GM21528 (cell line): ENCODE measurements at regions not wholly inside any gene's neighbourhood (a gene's known extent, or its start where the extent isn't known, plus 50 kb on each side); places are given as distances from the start of the nearest gene placed in this dataset.
"Not testable (repeated sequence)": the region's sequence is repeated elsewhere in the genome, so short reads cannot be mapped to it uniquely, and the experiment has no call there.

Experiments
- ATAC-seq: cut with Tn5 transposase; IDR thresholded peaks from one replicate; pipeline ENCODE4 v1.9.1; 2021; ENCODE audit warnings: mild to moderate bottlenecking, moderate library complexity; ENCODE audit not compliant: unreplicated experiment, low FRiP score

DNA sequence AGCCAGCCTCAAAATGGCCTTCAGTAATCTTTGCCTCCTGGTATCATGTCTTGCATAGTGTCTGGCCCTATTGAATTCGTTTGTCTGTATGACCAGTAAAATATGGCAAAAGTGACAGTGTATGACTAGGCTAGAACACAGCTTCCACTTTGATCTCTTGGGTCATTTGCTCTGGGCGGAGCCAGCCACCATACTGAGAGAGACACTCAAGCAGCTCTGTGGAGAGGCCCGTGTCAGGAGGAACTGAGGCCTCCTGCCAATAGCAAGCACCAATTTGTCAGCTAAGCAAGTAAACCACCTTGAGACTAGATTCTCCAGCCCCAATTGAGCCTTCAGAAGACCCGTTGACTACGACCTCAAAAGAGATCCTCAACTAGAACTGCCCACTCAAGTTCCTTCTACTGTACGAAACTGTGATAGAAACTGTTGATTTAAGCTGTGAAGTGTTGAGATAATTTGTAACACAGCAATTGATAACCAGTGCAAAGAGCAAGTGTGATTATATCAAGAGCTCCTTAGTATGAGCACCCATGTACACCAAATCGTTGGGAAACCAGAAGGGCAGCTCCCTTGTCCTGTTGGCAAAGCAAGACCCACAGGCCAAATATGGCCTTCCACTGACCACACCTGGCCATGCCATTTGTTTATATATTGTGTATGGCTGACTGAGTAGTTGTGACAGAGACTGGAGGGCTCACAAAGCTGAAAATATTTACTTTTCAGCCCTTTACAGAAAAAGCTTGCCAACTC lies 52.7 kb upstream of the SERBP1 start:
- no peak for ATAC-seq

DNA sequence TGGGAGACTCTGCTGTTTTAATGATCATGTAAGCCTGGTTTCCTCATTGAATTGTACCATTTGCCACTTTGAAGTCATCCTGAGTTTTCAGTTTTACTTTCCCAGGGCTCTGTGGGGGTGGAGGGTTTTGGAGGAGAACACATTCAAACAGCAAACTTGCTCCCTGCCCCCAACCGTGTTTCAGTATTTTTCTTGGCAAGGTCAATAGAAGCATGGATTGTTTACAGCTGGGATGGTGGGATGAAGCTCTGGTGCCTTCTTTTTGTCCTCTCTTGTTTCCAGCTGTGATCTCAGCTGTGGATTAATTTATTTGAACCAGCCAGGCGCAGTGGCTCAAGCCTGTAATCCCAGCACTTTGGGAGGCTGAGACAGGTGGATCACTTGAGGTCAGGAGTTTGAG lies 54.3 kb upstream of the SERBP1 start:
- no peak for ATAC-seq

DNA sequence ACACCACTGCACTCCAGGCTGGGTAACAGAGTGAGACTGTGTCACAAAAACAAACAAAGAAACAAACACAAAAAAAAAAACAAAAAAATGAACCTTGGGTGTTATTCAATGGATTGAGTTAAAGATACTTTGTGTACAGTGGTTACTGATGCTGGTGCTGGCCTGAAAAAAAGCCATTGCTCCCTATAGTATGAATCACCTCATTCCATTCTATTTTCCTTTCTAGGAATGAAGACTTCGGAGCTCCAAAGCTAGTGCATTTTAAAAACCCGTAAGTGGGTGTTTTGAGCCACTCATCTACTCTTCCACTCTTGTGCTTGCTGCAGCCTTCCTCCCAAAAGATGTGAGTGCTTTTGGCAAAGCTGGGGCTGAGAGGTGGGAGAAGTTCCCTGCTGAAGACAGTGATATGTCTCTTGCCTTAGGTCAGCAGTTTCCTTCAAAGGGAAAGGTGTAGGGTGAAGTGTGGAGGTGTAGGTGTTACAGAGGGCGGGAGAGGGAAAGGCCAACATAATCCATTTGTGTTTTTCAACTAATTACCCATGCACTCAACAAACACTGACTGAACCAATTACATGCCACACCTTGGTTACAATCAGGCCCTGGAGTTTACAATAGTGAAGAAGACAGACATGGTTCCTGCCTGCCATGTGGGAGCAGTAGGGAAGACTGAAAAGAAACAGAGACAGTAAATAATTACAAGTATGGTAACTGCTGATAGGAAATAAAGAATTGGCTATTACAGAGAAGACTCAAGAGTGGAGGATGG lies 55.0 kb upstream of the SERBP1 start:
- no peak for ATAC-seq

DNA sequence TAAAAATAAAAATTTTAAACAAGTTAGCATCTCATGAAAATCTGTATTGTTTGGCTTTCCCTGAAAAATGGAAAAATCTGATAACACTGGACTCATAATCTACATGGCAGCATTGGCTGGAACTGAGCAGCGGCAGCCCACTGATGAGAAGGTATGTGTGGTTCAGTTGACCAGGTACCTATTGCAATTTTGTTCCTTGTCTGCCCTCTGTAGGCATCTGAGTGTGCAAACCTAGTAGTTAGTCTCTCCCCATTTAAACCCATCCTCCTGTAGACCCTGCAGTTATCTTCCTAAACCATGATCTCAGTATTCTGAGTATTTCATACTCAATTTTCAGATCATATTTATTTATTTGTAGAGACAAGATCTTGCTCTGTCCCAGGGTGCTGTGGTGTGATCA lies 59.4 kb upstream of the SERBP1 start:
- ATAC-seq = no peak

DNA sequence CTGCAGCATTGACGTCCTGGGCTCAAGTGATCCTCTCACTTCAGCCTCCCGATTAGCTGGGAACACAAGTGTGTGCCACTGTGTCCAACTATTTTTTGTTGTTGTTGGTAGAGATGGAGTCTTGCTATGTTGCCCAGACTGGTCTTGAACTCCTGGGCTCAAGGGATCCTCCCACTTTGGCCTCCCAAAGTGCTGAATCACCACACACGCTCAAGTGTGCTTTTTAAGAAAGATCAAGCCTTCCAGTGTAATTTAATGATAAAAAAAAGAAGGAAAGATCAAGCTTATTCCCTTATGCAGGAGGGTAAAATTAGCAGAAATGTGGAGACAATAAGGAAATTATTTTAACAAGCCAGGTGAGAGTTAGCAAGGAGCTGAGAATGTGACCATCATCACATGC lies 61.1 kb upstream of the SERBP1 start:
- no peak for ATAC-seq

DNA sequence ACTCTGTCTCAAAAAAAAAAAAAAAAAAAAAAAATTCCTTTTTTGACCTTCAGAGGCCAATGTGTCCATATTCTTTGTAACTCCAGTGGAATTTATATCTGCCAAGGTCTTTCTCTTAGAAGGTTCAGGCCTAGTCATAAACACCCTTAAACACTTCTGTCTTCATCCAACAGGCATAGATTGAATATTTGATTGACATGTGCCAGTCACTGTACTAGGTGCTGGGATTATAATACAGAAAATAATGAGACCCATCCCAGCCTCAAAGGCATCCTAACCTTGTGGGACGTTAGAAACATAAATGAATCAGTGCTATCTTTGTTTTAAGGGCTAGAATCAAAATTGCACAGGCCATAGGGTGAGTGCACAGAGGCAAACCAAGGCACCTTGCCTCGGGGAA lies 62.9 kb upstream of the SERBP1 start:
- no peak for ATAC-seq

DNA sequence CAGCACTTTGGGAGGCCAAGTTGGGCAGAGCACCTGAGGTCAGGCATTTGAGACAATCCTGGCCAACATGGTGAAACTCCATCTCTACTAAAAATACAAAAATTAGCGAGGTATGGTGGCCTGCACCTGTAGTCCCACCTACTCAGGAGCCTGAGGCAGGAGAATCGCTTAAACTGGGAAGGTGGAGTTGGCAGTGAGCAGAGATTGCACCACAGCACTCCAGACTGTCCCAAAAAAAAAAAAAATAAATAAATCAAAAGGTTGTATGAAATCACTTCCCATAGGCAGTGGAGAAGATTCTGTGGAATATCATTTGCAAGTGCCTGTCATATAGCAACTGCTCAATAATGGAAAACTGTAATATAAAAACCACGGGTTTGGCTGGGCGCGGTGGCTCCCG lies 65.1 kb upstream of the SERBP1 start:
- ATAC-seq = no peak

DNA sequence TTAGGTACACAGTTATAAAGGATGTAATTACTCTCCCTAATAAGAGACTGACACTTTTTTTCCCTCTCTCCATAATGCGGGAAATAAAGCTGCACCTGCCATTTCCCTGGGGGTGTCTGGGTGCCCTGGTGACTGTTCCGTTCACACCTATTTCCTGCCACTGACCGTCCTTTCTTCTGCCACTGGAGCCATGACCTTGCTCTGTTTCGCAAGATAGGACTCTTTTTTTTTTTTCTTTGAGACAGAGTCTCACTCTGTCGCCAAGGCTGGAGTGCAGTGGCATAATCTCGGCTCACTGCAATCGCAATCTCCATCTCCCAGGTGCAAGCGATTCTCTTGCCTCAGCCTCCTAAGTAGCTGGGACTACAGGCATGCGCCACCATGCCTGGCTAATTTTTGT lies 66.1 kb upstream of the SERBP1 start:
- no peak for ATAC-seq

DNA sequence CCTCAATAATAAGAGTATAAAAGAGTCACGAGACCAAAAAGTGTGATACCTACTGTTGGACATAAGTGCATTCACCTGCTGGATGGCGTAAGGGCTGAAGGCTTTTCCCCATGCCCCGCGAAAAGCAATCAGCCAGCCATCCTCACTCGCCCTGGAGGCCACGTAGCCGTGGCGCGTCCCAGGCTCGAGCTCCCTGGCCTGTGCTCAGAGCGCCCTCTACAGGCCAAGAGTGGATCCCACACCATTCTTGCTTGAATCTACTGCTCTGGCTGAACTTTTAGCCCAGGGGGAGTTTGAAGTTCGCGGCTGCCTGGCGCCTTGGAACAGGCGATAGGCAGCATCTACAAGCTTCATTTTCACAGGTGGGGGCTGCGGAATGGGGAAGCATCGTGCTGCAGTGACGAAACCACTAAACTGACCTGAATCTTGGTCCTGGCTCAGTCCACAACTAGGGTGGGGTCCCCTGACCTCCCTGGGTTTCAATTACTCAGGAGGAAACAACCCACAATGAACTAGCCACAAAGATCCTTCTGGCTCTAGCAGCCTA lies 70.3 kb upstream of the SERBP1 start:
- peak; percentile 97 for ATAC-seq

DNA sequence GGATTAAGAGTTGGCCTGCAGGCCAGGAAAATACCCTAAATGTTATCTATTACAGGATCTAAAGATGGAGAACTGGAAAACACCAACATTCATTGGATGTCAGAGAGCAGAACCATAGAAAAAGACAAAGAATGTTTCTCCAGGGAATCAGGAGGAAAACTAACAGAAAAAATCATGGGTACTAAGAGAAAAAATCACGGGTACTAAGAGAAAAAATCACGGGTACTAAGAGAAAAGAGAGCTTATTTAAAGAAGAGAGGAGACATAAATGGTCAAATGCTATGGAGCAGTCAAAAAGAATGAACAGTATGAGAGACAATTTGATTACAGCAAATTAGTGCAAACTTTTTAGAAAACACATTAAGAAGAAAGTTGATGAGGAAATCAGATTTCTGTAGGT lies 73.8 kb upstream of the SERBP1 start:
- no peak for ATAC-seq

DNA sequence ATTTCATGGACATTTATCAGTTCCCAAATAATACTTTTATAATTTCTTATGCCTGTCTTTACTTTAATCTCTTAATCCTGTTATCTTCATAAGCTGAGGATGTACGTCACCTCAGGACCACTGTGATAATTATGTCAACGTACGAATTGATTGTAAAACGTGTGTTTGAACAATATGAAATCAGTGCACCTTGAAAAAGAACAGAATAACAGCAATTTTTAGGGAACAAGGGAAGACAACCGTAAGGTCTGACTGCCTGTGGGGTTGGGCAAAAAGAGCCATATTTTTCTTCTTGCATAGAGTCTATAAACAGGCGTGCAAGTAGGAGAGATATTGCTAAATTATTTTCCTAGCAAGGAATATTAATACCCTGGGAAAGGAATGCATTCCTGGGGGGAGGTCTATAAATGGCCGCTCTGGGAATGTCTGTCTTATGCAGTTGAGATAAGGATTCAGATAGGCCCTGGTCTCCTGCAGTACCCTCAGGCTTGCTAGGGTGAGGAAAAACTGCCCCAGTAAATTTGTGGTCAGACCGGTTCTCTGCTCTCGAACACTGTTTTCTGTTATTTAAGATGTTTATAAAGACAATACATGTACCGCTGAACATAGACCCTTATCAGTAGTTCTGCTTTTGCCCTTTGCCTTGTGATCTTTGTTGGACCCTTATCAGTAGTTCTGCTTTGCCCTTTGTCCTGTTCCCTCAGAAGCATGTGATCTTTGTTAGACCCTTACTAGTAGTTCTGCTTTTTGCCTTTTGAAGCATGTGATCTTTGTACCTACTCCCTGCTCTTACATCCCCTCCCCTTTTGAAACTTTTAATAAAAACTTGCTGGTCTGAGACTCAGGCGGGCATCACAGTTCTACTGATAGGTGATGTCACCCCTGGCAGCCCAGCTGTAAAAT lies 83.4 kb upstream of the SERBP1 start:
- ATAC-seq = not testable (repeated sequence)

DNA sequence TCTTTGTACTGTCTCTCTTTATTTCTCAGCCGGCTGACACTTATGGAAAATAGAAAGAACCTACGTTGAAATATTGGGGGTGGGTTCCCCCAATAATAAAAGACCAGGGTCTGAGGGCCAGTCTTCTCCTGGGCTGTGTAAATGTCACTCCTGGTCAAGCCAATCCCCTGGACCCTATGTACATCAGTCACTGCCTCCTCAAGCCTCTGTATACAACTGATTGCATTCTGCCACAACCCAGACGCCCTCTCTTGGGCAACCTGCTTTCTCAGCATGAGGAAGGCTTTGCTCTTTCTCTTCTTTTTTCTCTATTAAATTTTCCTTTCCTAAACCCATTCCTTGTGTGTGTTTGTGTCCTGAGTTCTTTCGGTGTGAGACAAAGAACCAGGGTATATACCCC lies 84.1 kb upstream of the SERBP1 start:
- ATAC-seq = no peak

DNA sequence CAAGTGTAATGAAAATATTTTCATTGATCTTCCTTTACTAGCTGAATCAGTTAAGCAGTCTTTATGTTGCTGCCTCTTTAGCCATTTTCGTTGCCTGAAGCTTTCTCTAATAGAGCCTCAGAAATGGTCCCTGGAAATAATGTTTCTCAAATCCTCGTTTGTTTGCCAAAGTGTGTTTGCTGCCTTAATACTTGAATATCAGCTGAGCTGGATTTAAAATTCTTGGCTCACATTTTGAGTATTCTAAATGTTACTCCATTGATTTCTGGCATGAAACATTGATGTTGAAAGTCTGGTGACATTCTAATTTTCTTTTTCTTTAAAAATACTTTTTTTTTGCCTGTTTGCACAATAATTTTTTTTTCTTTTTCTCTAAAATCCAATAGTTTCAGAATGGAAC lies 84.6 kb upstream of the SERBP1 start:
- ATAC-seq = no peak

DNA sequence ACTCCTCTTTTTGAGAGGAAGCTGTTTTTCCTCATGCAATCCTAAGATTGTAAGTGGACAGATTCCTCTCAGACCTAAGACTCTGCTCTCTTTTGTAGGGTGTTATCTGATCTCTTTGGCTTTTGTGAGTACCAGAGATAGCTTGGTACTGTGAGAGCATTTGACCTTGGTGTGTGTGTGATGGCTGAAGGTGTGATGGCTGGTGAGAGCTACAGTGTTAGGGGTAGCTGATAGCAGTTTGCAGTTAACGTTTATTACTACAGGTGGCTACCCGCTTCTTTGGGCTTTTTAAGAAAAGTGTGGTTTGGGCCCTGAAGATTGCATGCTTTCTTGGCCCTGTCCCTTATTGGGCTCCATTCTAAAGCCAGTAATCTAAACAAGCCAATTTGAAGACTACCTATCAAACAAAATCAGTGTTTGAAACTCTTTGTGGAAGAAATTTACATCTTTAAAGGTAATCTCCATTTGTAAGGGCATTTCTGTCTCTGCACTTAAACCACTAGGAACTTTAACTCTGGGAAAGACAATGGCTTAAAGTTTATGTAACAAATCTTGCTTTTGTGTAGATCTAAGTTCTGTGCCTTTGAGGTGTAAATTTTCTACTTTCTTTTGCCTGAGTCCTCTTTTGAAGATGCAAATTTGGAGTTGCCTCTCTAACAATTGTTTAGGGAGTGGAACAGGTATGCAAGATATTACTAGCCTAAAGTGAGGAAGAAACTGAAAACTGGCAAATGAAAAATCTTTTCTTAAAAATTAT lies 85.3 kb upstream of the SERBP1 start:
- no peak for ATAC-seq

DNA sequence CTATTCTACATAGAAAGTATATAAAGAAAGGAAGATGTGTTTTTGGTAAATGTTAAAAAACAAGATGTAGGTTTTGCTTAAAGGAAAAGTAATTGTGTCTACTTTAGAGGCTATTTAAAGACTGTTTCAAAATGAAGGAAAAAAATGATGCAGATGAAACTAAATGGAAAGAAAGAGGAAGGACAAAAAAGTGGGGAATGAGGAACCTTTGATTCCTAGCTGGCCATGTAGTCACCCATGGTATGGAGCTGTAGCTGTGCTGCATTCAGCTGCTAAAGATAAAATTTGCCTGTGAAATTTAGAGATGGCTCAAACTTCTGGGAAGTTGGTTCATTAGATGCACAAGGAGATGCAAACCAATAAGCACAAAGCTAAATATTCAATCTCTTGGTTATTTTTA lies 86.8 kb upstream of the SERBP1 start:
- ATAC-seq = no peak

DNA sequence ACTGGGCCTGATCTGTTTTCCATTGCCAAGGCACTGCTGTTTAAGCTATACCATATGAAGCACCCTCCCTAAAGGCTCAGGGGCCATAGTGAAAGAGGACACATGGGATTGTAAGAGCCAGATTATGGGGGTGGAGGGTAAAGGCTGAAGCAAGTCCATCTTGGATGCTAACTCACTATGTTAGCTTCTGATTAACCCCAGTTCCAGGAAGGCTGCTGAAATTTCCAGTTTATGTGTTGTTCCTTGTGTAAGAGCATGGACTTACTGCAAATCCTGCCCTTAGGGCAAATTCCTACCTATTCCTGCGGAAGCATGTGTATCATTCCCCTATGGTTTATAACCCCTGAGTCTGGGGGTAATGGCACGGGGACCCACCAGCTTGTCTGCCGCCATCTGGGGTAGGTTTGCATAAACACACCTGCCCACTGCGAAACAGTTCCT lies 91.8 kb upstream of the SERBP1 start:
- no peak for ATAC-seq

DNA sequence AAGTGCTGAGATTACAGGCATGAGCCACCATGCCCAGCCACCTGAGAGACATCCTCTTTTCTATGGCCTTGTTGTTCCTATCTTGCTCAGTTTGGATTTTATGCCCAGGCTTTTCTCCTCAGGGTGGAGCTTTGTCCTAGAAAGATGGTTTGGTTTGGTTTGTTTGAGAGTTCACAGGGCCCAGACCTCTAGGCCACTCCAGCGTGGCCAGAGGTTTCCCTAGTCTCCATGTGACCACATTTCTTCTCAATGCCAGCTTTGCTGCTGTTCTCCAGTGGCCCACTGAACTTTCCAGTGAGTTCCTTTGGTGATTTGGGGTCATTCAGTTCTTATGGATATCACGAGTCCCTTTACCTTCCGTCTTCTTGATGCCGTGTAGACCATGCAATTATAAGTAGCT lies 92.6 kb upstream of the SERBP1 start:
- no peak for ATAC-seq

DNA sequence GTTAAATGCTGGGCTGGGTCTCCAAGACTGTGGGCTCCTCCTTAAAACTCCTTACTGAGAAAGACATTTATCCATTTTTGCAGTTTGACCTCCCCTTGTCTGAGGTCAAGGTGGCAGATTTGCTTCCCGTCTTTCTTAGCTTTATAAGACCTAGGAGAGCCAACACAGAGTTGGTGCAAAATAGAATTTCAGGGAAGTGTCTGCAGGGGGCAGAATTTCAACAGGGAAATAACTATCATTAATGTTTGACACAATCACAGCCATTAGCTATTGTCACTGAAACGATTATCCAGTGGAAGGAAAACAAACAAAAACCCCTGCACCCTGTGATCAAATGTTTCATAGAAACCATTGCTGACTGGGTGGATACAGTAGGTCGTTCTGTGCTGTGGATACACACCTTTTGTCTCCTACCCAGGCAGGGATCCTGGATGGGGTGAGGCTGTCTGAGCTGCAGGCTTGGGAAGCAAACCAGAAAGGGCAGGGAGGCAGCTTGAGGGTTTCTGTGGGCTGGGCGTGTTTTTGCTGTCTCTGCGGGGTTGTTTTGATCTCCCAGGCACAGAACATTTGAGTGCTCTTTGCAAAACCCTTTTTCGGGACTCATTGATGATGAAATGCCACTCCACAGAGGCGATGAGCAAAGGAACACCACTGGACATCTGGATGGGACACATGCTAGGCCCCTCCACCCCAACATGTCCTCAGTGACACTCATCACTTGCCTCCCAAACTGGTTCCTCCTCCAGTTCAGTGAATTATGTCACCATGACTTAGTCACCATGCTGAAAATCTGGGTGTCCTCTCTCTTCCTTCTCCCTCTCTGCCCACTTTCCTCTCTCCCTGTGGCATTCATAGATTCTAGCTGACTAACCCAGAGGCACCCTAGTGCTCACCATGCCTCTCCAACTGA lies 94.2 kb upstream of the SERBP1 start:
- ATAC-seq = no peak
